HCT116 (cell line): ENCODE measurements at regions not wholly inside any gene's neighbourhood (a gene's known extent, or its start where the extent isn't known, plus 50 kb on each side); places are given as distances from the start of the nearest gene placed in this dataset.

Source experiments
- ATAC-seq: fragments of 200-7000 bp; cut with Tn5 transposase; 2 replicates; pipeline ENCODE4 v1.9.1; 2020; ENCODE audit warnings: mild to moderate bottlenecking, moderate library complexity
- BruUV-seq: library from RNA; stranded (reverse); fragments of 400-500 nt; replicated peaks from 2 replicates; lab custom pipeline; 2021; lab: Mats Ljungman, UMichigan
- CTCF ChIA-PET: fragments of 300-600 bp; sonication (Branson Sonifier 250); formaldehyde crosslinking; loops from one replicate; lab custom pipeline; 2021; ENCODE audit warnings: antibody characterized with exemption; lab: Charles Lee
- POLR2A ChIA-PET: fragments of 300-600, 350-600 bp; sonication (Branson Sonifier 250); formaldehyde crosslinking; loops from one replicate; lab custom pipeline; 2021; ENCODE audit warnings: antibody characterized with exemption; lab: Charles Lee
- RAD21 ChIA-PET, 2 experiments: fragments of 300-600 bp; sonication (Branson Sonifier 250); formaldehyde crosslinking; loops; one replicate each; lab custom pipeline; 2023; ENCODE audit warnings: low total read pairs in 2 of 2; ENCODE audit not compliant: uncharacterized antibody in 2 of 2, unreplicated experiment in 2 of 2, low non-redundant PET in 1 of 2; lab: Charles Lee
- DNase-seq: peaks from one replicate; pipeline ENCODE4 v3.0.0-alpha.2; 2010; ENCODE audit warnings: low read depth, low spot score
- H2AFZ ChIP-seq: fragments of 200-600 bp; shearing (Covaris generic), sonication (generic); 2 replicates; pipeline ENCODE4 v1.6.1; 2017; ENCODE audit warnings: low read depth, mixed run types, mixed read lengths, antibody characterized with exemption, low read length; ENCODE audit not compliant: poor library complexity, severe bottlenecking
- H3K27ac ChIP-seq: 2 replicates; pipeline ENCODE4 v1.5.1; 2012; ENCODE audit warnings: low read depth, low read length
- H3K27me3 ChIP-seq: fragments of 200-600 bp; sonication (generic); 2 replicates; pipeline ENCODE4 v1.6.1; 2016; ENCODE audit warnings: mixed run types, low read length, mixed read lengths; ENCODE audit not compliant: insufficient read depth
- H3K36me3 ChIP-seq, 2 experiments: fragments of 200-500 bp in 1 of 2; fragments of 200-600 bp in 1 of 2; sonication (Bioruptor generic) in 1 of 2; sonication (generic) in 1 of 2; 2 replicates each; pipeline versions ENCODE4 v1.5.1 to v1.6.1; 2014 to 2016; ENCODE audit warnings: low read length in 2 of 2, inconsistent platforms in 1 of 2, mixed read lengths in 1 of 2, mixed run types in 1 of 2; ENCODE audit not compliant: insufficient read depth in 2 of 2, control insufficient read depth in 1 of 2
- H3K4me1 ChIP-seq, 2 experiments: fragments of 200-600 bp in 1 of 2; sonication (generic) in 1 of 2; 2 replicates each; pipeline versions ENCODE4 v1.5.1 to v1.6.1; 2012 to 2017; ENCODE audit warnings: low read length in 2 of 2, inconsistent platforms in 1 of 2, mild to moderate bottlenecking in 1 of 2, mixed read lengths in 1 of 2, mixed run types in 1 of 2, moderate library complexity in 1 of 2; ENCODE audit not compliant: insufficient read depth in 2 of 2, control insufficient read depth in 1 of 2
- H3K4me2 ChIP-seq: fragments of 200-600 bp; sonication (generic); 2 replicates; pipeline ENCODE4 v1.6.1; 2017; ENCODE audit warnings: mixed run types, low read length, mixed read lengths
- H3K4me3 ChIP-seq, 2 experiments: fragments of 200-600 bp in 1 of 2; sonication (generic) in 1 of 2; replicated peaks in 1 of 2; 2 replicates each; pipeline ENCODE4 v1.5.1; 2011 to 2016; ENCODE audit warnings: low read length in 2 of 2, control low read depth in 1 of 2, low read depth in 1 of 2, mild to moderate bottlenecking in 1 of 2, mixed read lengths in 1 of 2, mixed run types in 1 of 2
- H3K79me2 ChIP-seq: fragments of 200-600 bp; sonication (generic); 2 replicates; pipeline ENCODE4 v1.6.1; 2017; ENCODE audit warnings: mild to moderate bottlenecking, mixed run types, low read length, moderate library complexity, mixed read lengths; ENCODE audit not compliant: insufficient read depth
- H3K9ac ChIP-seq: fragments of 200-600 bp; sonication (generic); 2 replicates; pipeline ENCODE4 v1.6.1; 2016; ENCODE audit warnings: low read length, mixed read lengths
- H3K9me2 ChIP-seq: fragments of 200-600 bp; sonication (generic), shearing (Covaris generic); 2 replicates; pipeline ENCODE4 v1.6.1; 2017; ENCODE audit warnings: mixed run types, mild to moderate bottlenecking, moderate library complexity; ENCODE audit not compliant: insufficient read depth
- H3K9me3 ChIP-seq, 2 experiments: fragments of 200-500 bp in 1 of 2; fragments of 200-600 bp in 1 of 2; sonication (Bioruptor generic) in 1 of 2; sonication (generic) in 1 of 2; 2 replicates each; pipeline ENCODE4 v1.6.1; 2014 to 2017; ENCODE audit warnings: low read length in 2 of 2, mixed read lengths in 2 of 2, inconsistent platforms in 1 of 2, low read depth in 1 of 2, mild to moderate bottlenecking in 1 of 2, mixed run types in 1 of 2, moderate library complexity in 1 of 2; ENCODE audit not compliant: control insufficient read depth in 1 of 2, insufficient read depth in 1 of 2
- H4K20me1 ChIP-seq: fragments of 200-600 bp; sonication (generic), shearing (Covaris generic); 2 replicates; pipeline ENCODE4 v1.6.1; 2017; ENCODE audit warnings: mixed run types, mild to moderate bottlenecking, moderate library complexity; ENCODE audit not compliant: insufficient read depth
- EGR1 ChIP-seq: IDR thresholded peaks from 2 replicates; pipeline ENCODE4 v1.6.1; 2012; ENCODE audit warnings: low read depth
- ELF1 ChIP-seq: IDR thresholded peaks from 2 replicates; pipeline ENCODE4 v1.6.1; 2012; ENCODE audit warnings: low read depth, borderline replicate concordance
- SP1 ChIP-seq: IDR thresholded peaks from 2 replicates; pipeline ENCODE4 v1.6.1; 2012; ENCODE audit warnings: low read depth
- intact Hi-C: fragments of 100-400 bp; cut with micrococcal nuclease; formaldehyde crosslinking; loops from 2 replicates; pipeline ENCODE4 v1.10.0; 2022
- TF ChIP-seq, protein P1 (sequence below): IDR thresholded peaks from 2 replicates; pipeline ENCODE4 v1.6.1; 2011; ENCODE audit warnings: mild to moderate bottlenecking, low read length, moderate library complexity; ENCODE audit not compliant: insufficient replicate concordance; ENCODE audit errors: extremely low read depth
- TF ChIP-seq, protein P2 (sequence below), 3 experiments: fragments of 200-600 bp in 1 of 3; sonication (generic) in 1 of 3; IDR thresholded peaks in 2 of 3; conservative IDR thresholded peaks in 1 of 3; 2 replicates each; pipeline ENCODE4 v1.5.1; 2012 to 2017; ENCODE audit warnings: low read depth in 2 of 3, low read length in 2 of 3, antibody characterized with exemption in 1 of 3, borderline replicate concordance in 1 of 3, control low read depth in 1 of 3, mild to moderate bottlenecking in 1 of 3, mixed read lengths in 1 of 3, mixed run types in 1 of 3, moderate library complexity in 1 of 3; ENCODE audit not compliant: insufficient read depth in 1 of 3

DNA sequence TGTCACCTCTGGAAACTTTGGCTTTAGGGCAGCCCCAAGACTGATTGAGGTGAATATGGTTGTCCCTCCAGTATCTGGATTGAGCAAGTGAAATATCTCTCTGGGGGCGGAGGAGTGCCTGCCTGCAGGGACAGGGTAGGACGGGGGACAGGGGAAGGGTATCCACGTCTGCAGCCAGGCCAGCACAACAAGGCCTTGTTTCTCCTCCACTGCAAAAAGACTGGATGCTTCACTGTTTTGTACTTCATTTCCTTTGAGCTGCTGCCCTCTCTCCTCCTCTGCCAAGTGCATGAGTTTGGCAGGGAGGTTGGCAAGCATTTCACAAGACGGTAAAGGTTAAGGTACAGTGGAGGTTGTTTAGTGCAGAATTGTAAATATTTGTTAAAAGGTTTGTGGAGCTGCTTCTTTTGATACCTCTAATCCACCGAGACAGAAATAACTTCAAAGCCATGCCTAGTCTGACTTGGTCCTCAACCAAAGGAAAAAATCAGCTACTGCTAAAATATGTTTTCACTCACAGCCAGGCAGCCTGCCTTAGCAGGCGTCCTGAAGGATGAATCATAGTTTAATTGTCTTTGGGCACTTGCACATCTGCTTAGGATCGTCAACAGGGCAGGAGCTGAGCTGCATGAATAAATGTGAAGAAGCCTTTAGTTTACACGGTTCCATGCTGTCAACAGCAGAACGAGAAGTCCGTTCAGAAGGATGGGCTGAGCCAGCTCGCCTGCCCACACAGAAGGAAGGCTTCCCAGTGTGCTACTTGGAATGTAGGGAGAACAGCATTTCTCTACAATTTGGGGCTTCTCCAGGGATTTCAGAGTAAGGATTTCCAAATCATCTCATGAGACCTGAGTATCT lies 269.7 kb downstream of the TTC6 start:
- no peak overlapping the region for H3K27ac ChIP-seq
- ATAC-seq = no peak
- H3K4me3 ChIP-seq = no peak overlapping the region
- TF ChIP-seq, protein P1, sequence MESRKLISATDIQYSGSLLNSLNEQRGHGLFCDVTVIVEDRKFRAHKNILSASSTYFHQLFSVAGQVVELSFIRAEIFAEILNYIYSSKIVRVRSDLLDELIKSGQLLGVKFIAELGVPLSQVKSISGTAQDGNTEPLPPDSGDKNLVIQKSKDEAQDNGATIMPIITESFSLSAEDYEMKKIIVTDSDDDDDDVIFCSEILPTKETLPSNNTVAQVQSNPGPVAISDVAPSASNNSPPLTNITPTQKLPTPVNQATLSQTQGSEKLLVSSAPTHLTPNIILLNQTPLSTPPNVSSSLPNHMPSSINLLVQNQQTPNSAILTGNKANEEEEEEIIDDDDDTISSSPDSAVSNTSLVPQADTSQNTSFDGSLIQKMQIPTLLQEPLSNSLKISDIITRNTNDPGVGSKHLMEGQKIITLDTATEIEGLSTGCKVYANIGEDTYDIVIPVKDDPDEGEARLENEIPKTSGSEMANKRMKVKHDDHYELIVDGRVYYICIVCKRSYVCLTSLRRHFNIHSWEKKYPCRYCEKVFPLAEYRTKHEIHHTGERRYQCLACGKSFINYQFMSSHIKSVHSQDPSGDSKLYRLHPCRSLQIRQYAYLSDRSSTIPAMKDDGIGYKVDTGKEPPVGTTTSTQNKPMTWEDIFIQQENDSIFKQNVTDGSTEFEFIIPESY = no peak
- TF ChIP-seq EGR1 = no peak
- no peak overlapping the region for H2AFZ ChIP-seq
- ChIA-PET POLR2A (no interaction called here), CTCF (no interaction called here), RAD21 (no interaction called here)
- H3K4me1 ChIP-seq = no peaks in the 10 kb centered on the region
- BruUV-seq = no TSS peak
- H3K27me3 ChIP-seq = no peaks in the 10 kb centered on the region
- H3K9me3 ChIP-seq = no peaks in the 10 kb centered on the region
- no peaks in the 10 kb centered on the region for H3K9me2 ChIP-seq
- H3K79me2 ChIP-seq = no peaks in the 10 kb centered on the region
- intact Hi-C loops = no loop called here
- H4K20me1 ChIP-seq = no peaks in the 10 kb centered on the region
- no peak overlapping the region for H3K4me2 ChIP-seq
- H3K36me3 ChIP-seq = no peaks in the 10 kb centered on the region
- DNase-seq = no peak
- H3K9ac ChIP-seq = no peak overlapping the region

DNA sequence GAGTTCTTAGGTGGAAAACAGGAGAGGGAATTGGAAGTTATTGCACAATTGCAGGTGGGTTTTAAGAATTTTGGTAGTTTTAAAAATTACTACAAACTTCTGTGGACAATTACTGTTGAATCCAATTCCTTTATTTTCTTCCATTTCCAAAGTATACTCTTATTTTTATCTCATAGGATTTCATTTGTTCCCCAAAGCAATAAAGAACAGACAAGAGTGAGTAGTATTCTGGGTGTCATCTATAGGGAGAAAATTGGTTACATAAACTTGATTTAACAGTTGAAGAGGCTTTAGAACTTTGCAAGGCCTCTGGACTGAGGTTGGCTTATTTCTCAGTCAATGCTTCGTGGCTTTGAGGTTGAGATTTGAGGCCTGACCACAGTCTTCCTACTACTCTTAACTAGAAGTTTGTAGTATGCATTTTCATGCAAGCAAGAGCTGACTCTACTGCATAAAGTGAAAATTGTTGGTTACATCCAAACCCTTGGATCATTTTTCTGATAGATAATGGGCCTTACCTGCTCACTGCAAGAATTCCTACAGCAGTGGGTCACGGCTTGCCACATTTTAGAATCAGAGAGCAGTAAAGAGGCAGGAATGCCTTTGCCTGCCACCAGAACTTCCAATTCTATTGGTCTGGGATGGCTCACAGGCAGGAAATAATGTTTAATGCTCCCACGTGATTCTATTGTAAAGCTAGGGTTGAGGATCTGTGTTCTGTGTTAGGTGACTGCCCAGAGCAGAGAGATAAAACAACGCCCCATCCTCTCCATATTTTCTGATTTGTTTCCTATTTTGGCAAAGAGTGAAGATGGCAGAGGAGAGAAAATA lies 270.5 kb downstream of the TTC6 start:
- Histone ChIP-seq H3K4me2 (no peak overlapping the region), H3K9ac (no peak overlapping the region), H3K4me1 (no peaks in the 10 kb centered on the region), H3K27me3 (no peaks in the 10 kb centered on the region), H3K9me3 (no peaks in the 10 kb centered on the region), H3K79me2 (no peaks in the 10 kb centered on the region), H4K20me1 (no peaks in the 10 kb centered on the region), H3K27ac (no peak overlapping the region), H3K9me2 (no peaks in the 10 kb centered on the region), H3K4me3 (no peak overlapping the region), H3K36me3 (no peaks in the 10 kb centered on the region), H2AFZ (no peak overlapping the region)
- intact Hi-C loops = no loop called here
- ChIA-PET CTCF (no interaction called here), POLR2A (no interaction called here), RAD21 (no interaction called here)
- DNase-seq (no peak), ATAC-seq (no peak)
- no TSS peak for BruUV-seq
- TF ChIP-seq ELF1 (no peak), SP1 (no peak)
- TF ChIP-seq, protein P2, sequence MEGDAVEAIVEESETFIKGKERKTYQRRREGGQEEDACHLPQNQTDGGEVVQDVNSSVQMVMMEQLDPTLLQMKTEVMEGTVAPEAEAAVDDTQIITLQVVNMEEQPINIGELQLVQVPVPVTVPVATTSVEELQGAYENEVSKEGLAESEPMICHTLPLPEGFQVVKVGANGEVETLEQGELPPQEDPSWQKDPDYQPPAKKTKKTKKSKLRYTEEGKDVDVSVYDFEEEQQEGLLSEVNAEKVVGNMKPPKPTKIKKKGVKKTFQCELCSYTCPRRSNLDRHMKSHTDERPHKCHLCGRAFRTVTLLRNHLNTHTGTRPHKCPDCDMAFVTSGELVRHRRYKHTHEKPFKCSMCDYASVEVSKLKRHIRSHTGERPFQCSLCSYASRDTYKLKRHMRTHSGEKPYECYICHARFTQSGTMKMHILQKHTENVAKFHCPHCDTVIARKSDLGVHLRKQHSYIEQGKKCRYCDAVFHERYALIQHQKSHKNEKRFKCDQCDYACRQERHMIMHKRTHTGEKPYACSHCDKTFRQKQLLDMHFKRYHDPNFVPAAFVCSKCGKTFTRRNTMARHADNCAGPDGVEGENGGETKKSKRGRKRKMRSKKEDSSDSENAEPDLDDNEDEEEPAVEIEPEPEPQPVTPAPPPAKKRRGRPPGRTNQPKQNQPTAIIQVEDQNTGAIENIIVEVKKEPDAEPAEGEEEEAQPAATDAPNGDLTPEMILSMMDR (IDR thresholded peaks at IDR 0.05 in 2 of 3, conservative IDR thresholded peaks at IDR 0.05 in 1 of 3; ENCODE audit: borderline replicate concordance in 1 of 3, insufficient read depth in 1 of 3, low read depth in 2 of 3, low read length in 2 of 3) = no peak
